ENCODE measurements at regions not wholly inside any gene's neighbourhood (a gene's known extent, or its start where the extent isn't known, plus 50 kb on each side); places are given as distances from the start of the nearest gene placed in this dataset.
"Not testable (repeated sequence)": the region's sequence is repeated elsewhere in the genome, so short reads cannot be mapped to it uniquely, and the experiment has no call there.

DNA sequence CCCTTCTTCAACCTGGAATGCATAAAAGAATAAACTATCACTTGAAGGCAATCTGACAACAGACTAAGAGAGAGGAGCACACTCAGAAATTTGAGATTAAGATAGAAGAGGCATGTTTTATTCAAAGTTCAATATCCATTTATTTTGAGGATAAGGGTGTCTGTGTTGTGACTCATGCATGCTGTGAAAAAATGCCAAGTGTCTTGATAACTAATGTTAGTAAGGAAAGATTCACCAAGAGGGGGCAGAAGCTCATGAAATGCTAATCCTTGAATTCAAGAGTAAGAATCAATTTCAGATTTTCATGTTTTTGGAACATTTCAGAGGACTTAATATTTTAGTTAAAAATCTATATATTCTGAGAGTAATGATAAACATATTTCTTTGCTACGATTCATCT is 94.0 kb downstream of the IFI44 start:
- no peak overlapping the region for H3K27ac ChIP-seq (ENCODE audit: low read depth, low read length)
- no peaks in the 10 kb centered on the region for H3K4me1 ChIP-seq (ENCODE audit: control insufficient read depth, insufficient read depth, low read length)
- Mint-ChIP-seq H3K9me3 (peaks cover 19% of the 10 kb centered on the region), H3K27ac (no peak overlapping the region), H3K4me3 (no peak overlapping the region), H3K36me3 (ENCODE audit: low read depth) (no peaks in the 10 kb centered on the region), H3K4me1 (no peaks in the 10 kb centered on the region), H3K27me3 (ENCODE audit: insufficient read depth) (no peaks in the 10 kb centered on the region)
- H3K9ac ChIP-seq (ENCODE audit: extremely low read depth, low read length, poor library complexity, severe bottlenecking), result no peak overlapping the region
- no peaks in the 10 kb centered on the region for H3K9me3 ChIP-seq (ENCODE audit: control insufficient read depth, low read length)
- 100% methylated on average over 1 of the region's 1 CpG; no CpG with 5 or more reads in 1 of the 2 experiments for WGBS, 2 experiments (ENCODE audit: insufficient coverage in 1 of 2, insufficient read length in 1 of 2)
- DNase-seq, result no peak
- TF ChIP-seq, protein P1, sequence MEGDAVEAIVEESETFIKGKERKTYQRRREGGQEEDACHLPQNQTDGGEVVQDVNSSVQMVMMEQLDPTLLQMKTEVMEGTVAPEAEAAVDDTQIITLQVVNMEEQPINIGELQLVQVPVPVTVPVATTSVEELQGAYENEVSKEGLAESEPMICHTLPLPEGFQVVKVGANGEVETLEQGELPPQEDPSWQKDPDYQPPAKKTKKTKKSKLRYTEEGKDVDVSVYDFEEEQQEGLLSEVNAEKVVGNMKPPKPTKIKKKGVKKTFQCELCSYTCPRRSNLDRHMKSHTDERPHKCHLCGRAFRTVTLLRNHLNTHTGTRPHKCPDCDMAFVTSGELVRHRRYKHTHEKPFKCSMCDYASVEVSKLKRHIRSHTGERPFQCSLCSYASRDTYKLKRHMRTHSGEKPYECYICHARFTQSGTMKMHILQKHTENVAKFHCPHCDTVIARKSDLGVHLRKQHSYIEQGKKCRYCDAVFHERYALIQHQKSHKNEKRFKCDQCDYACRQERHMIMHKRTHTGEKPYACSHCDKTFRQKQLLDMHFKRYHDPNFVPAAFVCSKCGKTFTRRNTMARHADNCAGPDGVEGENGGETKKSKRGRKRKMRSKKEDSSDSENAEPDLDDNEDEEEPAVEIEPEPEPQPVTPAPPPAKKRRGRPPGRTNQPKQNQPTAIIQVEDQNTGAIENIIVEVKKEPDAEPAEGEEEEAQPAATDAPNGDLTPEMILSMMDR (conservative IDR thresholded peaks at IDR 0.05), result peak; percentile 26
- H3K27me3 ChIP-seq (ENCODE audit: control insufficient read depth, insufficient read depth, low read length, poor library complexity, severe bottlenecking), result no peaks in the 10 kb centered on the region
- no peak overlapping the region for H3K4me3 ChIP-seq (ENCODE audit: low read length)
- no peaks in the 10 kb centered on the region for H3K36me3 ChIP-seq (ENCODE audit: control insufficient read depth, insufficient read depth, low read length)

- H3K9me3 ChIP-seq (ENCODE audit: control insufficient read depth, low read length), result no peaks in the 10 kb centered on the region
- H3K4me1 Mint-ChIP-seq, result no peaks in the 10 kb centered on the region
- H3K9me3 Mint-ChIP-seq, result peaks cover 6% of the 10 kb centered on the region
- H3K27me3 ChIP-seq (ENCODE audit: control insufficient read depth, insufficient read depth, low read length, poor library complexity, severe bottlenecking), result no peaks in the 10 kb centered on the region
- H3K27ac ChIP-seq (ENCODE audit: low read depth, low read length), result no peak overlapping the region
- H3K4me1 ChIP-seq (ENCODE audit: control insufficient read depth, insufficient read depth, low read length), result no peaks in the 10 kb centered on the region
- no peak for DNase-seq
- H3K9ac ChIP-seq (ENCODE audit: extremely low read depth, low read length, poor library complexity, severe bottlenecking), result no peak overlapping the region
- TF ChIP-seq, protein P1 (conservative IDR thresholded peaks at IDR 0.05), result no peak
- no peak overlapping the region for H3K4me3 Mint-ChIP-seq
- no peaks in the 10 kb centered on the region for H3K36me3 Mint-ChIP-seq (ENCODE audit: low read depth)
- H3K36me3 ChIP-seq (ENCODE audit: control insufficient read depth, insufficient read depth, low read length), result no peaks in the 10 kb centered on the region
- H3K27me3 Mint-ChIP-seq (ENCODE audit: insufficient read depth), result no peaks in the 10 kb centered on the region
- H3K27ac Mint-ChIP-seq, result no peak overlapping the region
- H3K4me3 ChIP-seq (ENCODE audit: low read length), result no peak overlapping the region
These were observed 95.5 kb downstream of the IFI44 start for GRCh38 chr1:78745111-78745510.

DNA sequence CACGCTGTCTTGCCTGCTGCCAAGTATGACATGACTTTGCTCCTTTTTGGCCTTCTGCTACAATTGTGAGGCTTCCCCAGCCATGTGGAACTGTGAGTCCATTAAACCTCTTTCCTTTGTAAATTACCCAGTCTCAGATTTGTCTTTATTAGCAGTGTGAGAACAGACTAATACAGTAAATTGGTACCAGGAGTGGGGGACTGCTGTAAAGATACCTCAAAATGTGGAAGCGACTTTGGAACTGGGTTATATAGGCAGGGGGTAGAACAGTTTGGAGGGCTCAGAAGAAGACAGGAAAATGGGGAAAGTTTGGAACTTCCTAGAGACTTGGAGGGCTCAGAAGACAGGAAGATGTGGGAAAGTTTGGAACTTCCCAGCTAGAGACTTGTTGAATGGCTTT is 104.0 kb downstream of the IFI44 start:
- H3K4me3 ChIP-seq (ENCODE audit: low read length); H3K4me1 Mint-ChIP-seq; H3K4me3 Mint-ChIP-seq; H3K27ac Mint-ChIP-seq; DNase-seq; H3K36me3 Mint-ChIP-seq (ENCODE audit: low read depth); H3K4me1 ChIP-seq (ENCODE audit: control insufficient read depth, insufficient read depth, low read length); H3K9ac ChIP-seq (ENCODE audit: extremely low read depth, low read length, poor library complexity, severe bottlenecking); H3K27me3 ChIP-seq (ENCODE audit: control insufficient read depth, insufficient read depth, low read length, poor library complexity, severe bottlenecking); H3K27ac ChIP-seq (ENCODE audit: low read depth, low read length); H3K36me3 ChIP-seq (ENCODE audit: control insufficient read depth, insufficient read depth, low read length); H3K27me3 Mint-ChIP-seq (ENCODE audit: insufficient read depth): not testable (repeated sequence)
- peaks cover 22% of the 10 kb centered on the region for H3K9me3 ChIP-seq (ENCODE audit: control insufficient read depth, low read length)
- peaks cover 18% of the 10 kb centered on the region for H3K9me3 Mint-ChIP-seq
- 91 to 100% methylated on average over 1 to 2 of the region's 2 CpGs for WGBS, 2 experiments (ENCODE audit: insufficient coverage in 1 of 2, insufficient read length in 1 of 2)

GRCh38 chr1:78755986-78756385 is 106.4 kb downstream of the IFI44 start:
- no peaks in the 10 kb centered on the region for H3K4me1 ChIP-seq (ENCODE audit: control insufficient read depth, insufficient read depth, low read length)
- H3K9me3 ChIP-seq (ENCODE audit: control insufficient read depth, low read length), result peaks cover 22% of the 10 kb centered on the region
- no peaks in the 10 kb centered on the region for H3K36me3 ChIP-seq (ENCODE audit: control insufficient read depth, insufficient read depth, low read length)
- Mint-ChIP-seq H3K9me3 (peaks cover 18% of the 10 kb centered on the region), H3K4me1 (no peaks in the 10 kb centered on the region), H3K36me3 (ENCODE audit: low read depth) (no peaks in the 10 kb centered on the region), H3K27ac (no peak overlapping the region), H3K4me3 (no peak overlapping the region), H3K27me3 (ENCODE audit: insufficient read depth) (no peaks in the 10 kb centered on the region)
- TF ChIP-seq, protein P1 (conservative IDR thresholded peaks at IDR 0.05), result no peak
- no peak overlapping the region for H3K4me3 ChIP-seq (ENCODE audit: low read length)
- no peak for DNase-seq
- H3K27ac ChIP-seq (ENCODE audit: low read depth, low read length), result no peak overlapping the region
- no peaks in the 10 kb centered on the region for H3K27me3 ChIP-seq (ENCODE audit: control insufficient read depth, insufficient read depth, low read length, poor library complexity, severe bottlenecking)
- H3K9ac ChIP-seq (ENCODE audit: extremely low read depth, low read length, poor library complexity, severe bottlenecking), result no peak overlapping the region

Data from endodermal cell (in vitro differentiated cells).